Urinary bladder (tissue), 3 donors: ENCODE measurements at regions not wholly inside any gene's neighbourhood (a gene's known extent, or its start where the extent isn't known, plus 50 kb on each side); places are given as distances from the start of the nearest gene placed in this dataset.

Experiments used
- DNase-seq: peaks from one replicate; pipeline ENCODE4 v3.0.0-alpha.2; 2015; ENCODE audit errors: extremely low spot score
- H3K27ac ChIP-seq: one replicate; pipeline ENCODE4 v1.5.1; 2013; ENCODE audit warnings: low read depth, mild to moderate bottlenecking, moderate library complexity
- H3K36me3 ChIP-seq: one replicate; pipeline ENCODE4 v1.6.1; 2013; ENCODE audit warnings: mild to moderate bottlenecking, moderate library complexity; ENCODE audit not compliant: insufficient read depth
- H3K4me1 ChIP-seq: one replicate; pipeline ENCODE4 v1.6.1; 2013; ENCODE audit warnings: mild to moderate bottlenecking, moderate library complexity; ENCODE audit not compliant: insufficient read depth
- H3K4me3 ChIP-seq: one replicate; pipeline ENCODE4 v1.5.1; 2013; ENCODE audit warnings: low read depth, low read length
- WGBS: extraction: QIAGEN DNeasy Blood & Tissue Kit; methylation state at CpG from one replicate; pipeline ENCODE4 v1.1.7; 2013; 5-methylcytosine and 5-hydroxymethylcytosine counted together
- donor health status: healthy with polysubstance abuse.
- donor health status: healthy.

- WGBS: 63% methylated on average over 5 of the region's 5 CpGs
- no peaks in the 10 kb centered on the region for H3K4me1 ChIP-seq
- DNase-seq: no peak
- H3K4me3 ChIP-seq: no peak overlapping the region
- H3K27ac ChIP-seq: no peak overlapping the region
- no peaks in the 10 kb centered on the region for H3K36me3 ChIP-seq
Measured at GRCh38 chr2:56713161-56713676, 529.4 kb downstream of the CCDC85A start.

GRCh38 chr2:56713978-56714377 lies 530.2 kb downstream of the CCDC85A start:
- DNase-seq: no peak
- Histone ChIP-seq H3K36me3 (no peaks in the 10 kb centered on the region), H3K4me1 (no peaks in the 10 kb centered on the region), H3K4me3 (no peak overlapping the region), H3K27ac (no peak overlapping the region)
- 80% methylated on average over 1 of the region's 1 CpG for WGBS

- Histone ChIP-seq H3K4me3 (no peak overlapping the region), H3K4me1 (no peaks in the 10 kb centered on the region), H3K27ac (no peak overlapping the region), H3K36me3 (no peaks in the 10 kb centered on the region)
- DNase-seq: no peak
- WGBS: 72% methylated on average over 7 of the region's 7 CpGs
Measured at GRCh38 chr2:56714400-56714799, 530.6 kb downstream of the CCDC85A start.

GRCh38 chr2:56715683-56716082 lies 531.9 kb downstream of the CCDC85A start:
- Histone ChIP-seq H3K36me3 (no peaks in the 10 kb centered on the region), H3K4me1 (no peaks in the 10 kb centered on the region), H3K27ac (no peak overlapping the region), H3K4me3 (no peak overlapping the region)
- 54% methylated on average over 3 of the region's 3 CpGs for WGBS
- no peak for DNase-seq

- DNase-seq: no peak
- Histone ChIP-seq H3K36me3 (no peaks in the 10 kb centered on the region), H3K4me1 (no peaks in the 10 kb centered on the region), H3K4me3 (no peak overlapping the region), H3K27ac (no peak overlapping the region)
- WGBS: 44% methylated on average over 4 of the region's 4 CpGs
Measured at GRCh38 chr2:56718413-56718812, 534.6 kb downstream of the CCDC85A start.

GRCh38 chr2:56729212-56729611 lies 545.4 kb downstream of the CCDC85A start:
- WGBS: 67% methylated on average over 1 of the region's 1 CpG
- H3K36me3 ChIP-seq: no peaks in the 10 kb centered on the region
- H3K4me1 ChIP-seq: no peaks in the 10 kb centered on the region
- no peak for DNase-seq
- no peak overlapping the region for H3K4me3 ChIP-seq
- H3K27ac ChIP-seq: no peak overlapping the region

- H3K27ac ChIP-seq: no peak overlapping the region
- H3K36me3 ChIP-seq: no peaks in the 10 kb centered on the region
- 70% methylated on average over 2 of the region's 2 CpGs for WGBS
- H3K4me1 ChIP-seq: no peaks in the 10 kb centered on the region
- no peak overlapping the region for H3K4me3 ChIP-seq
- no peak for DNase-seq
Measured at GRCh38 chr2:56732946-56733345, 549.2 kb downstream of the CCDC85A start.

GRCh38 chr2:56739413-56739812 lies 555.6 kb downstream of the CCDC85A start:
- no peak for DNase-seq
- Histone ChIP-seq H3K4me3 (no peak overlapping the region), H3K36me3 (no peaks in the 10 kb centered on the region), H3K4me1 (no peaks in the 10 kb centered on the region), H3K27ac (no peak overlapping the region)
- WGBS: 71% methylated on average over 1 of the region's 1 CpG

GRCh38 chr2:56741601-56742102 lies 557.9 kb downstream of the CCDC85A start:
- Histone ChIP-seq H3K4me3 (no peak overlapping the region), H3K27ac (no peak overlapping the region), H3K4me1 (no peaks in the 10 kb centered on the region), H3K36me3 (no peaks in the 10 kb centered on the region)
- DNase-seq: no peak
- 50% methylated on average over 5 of the region's 5 CpGs for WGBS

GRCh38 chr2:56743807-56744206 lies 560.0 kb downstream of the CCDC85A start:
- Histone ChIP-seq H3K27ac (no peak overlapping the region), H3K4me3 (no peak overlapping the region), H3K4me1 (no peaks in the 10 kb centered on the region), H3K36me3 (no peaks in the 10 kb centered on the region)
- no peak for DNase-seq
- 89% methylated on average over 3 of the region's 3 CpGs for WGBS

GRCh38 chr2:56749152-56749752 lies 565.5 kb downstream of the CCDC85A start:
- DNase-seq: no peak
- Histone ChIP-seq H3K4me1 (no peaks in the 10 kb centered on the region), H3K27ac (no peak overlapping the region), H3K4me3 (no peak overlapping the region), H3K36me3 (no peaks in the 10 kb centered on the region)
- 30% methylated on average over 2 of the region's 2 CpGs for WGBS

- H3K4me3 ChIP-seq: no peak overlapping the region
- 94% methylated on average over 1 of the region's 1 CpG for WGBS
- no peak for DNase-seq
- no peak overlapping the region for H3K27ac ChIP-seq
- H3K4me1 ChIP-seq: no peaks in the 10 kb centered on the region
- H3K36me3 ChIP-seq: no peaks in the 10 kb centered on the region
Measured at GRCh38 chr2:56753182-56753581, 569.4 kb downstream of the CCDC85A start.

GRCh38 chr2:56754066-56754615 lies 570.4 kb downstream of the CCDC85A start:
- Histone ChIP-seq H3K4me1 (no peaks in the 10 kb centered on the region), H3K36me3 (no peaks in the 10 kb centered on the region), H3K27ac (no peak overlapping the region), H3K4me3 (no peak overlapping the region)
- WGBS: 52% methylated on average over 10 of the region's 10 CpGs
- DNase-seq: no peak

- H3K4me3 ChIP-seq: no peak overlapping the region
- no peak for DNase-seq
- 49% methylated on average over 1 of the region's 1 CpG for WGBS
- no peak overlapping the region for H3K27ac ChIP-seq
- no peaks in the 10 kb centered on the region for H3K36me3 ChIP-seq
- H3K4me1 ChIP-seq: no peaks in the 10 kb centered on the region
Measured at GRCh38 chr2:56754627-56755026, 570.8 kb downstream of the CCDC85A start.
